SH-SY5Y (cell line): ENCODE measurements at regions not wholly inside any gene's neighbourhood (a gene's known extent, or its start where the extent isn't known, plus 50 kb on each side); places are given as distances from the start of the nearest gene placed in this dataset.

ENCODE experiments used
- GATA2 ChIP-seq: IDR thresholded peaks from 2 replicates; pipeline ENCODE4 v1.6.1; 2011; ENCODE audit warnings: mild to moderate bottlenecking, low read depth, low read length
- GATA3 ChIP-seq: IDR thresholded peaks from 2 replicates; pipeline ENCODE4 v1.6.1; 2011; ENCODE audit warnings: low read depth, mild to moderate bottlenecking, low read length, moderate library complexity

DNA sequence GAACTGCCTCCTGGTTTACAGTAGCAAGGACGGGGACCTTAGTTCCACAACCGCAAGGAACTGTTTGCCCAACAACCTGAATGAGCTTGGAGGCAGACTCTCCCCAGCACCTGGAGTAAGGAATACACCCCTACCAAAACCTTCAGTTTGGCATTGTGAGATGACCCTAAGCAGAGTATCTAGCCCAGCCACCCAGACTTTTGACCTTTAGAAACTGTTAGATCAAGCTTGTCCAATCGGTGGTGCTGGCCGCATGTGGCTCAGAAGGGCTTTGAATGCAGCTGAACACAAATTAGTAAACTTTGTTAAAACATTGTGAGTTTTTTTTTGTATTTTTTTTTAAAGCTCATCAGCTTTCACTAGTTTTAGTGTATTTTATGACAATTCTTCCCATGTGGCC is 86.9 kb upstream of the C9orf72 start:
- no peak for TF ChIP-seq GATA3
- no peak for TF ChIP-seq GATA2
